H9 (cell line): ENCODE measurements at regions not wholly inside any gene's neighbourhood (a gene's known extent, or its start where the extent isn't known, plus 50 kb on each side); places are given as distances from the start of the nearest gene placed in this dataset.

Experiments used
- DNase-seq: peaks from one replicate; pipeline ENCODE4 v3.0.0-alpha.2; 2017
- H2AFZ ChIP-seq: one replicate; pipeline ENCODE4 v1.6.1; 2013; ENCODE audit warnings: mild to moderate bottlenecking, low read length, control low read depth, moderate library complexity
- H2AK5ac ChIP-seq: 2 replicates; pipeline ENCODE4 v1.6.1; 2013; ENCODE audit warnings: low read length, control low read depth, mixed read lengths; ENCODE audit not compliant: insufficient read length
- H2BK120ac ChIP-seq: one replicate; pipeline ENCODE4 v1.6.1; 2013; ENCODE audit warnings: low read depth, mild to moderate bottlenecking, low read length, control low read depth, inconsistent platforms; ENCODE audit not compliant: poor library complexity, severe bottlenecking
- H2BK12ac ChIP-seq: 2 replicates; pipeline ENCODE4 v1.6.1; 2013; ENCODE audit warnings: low read length, control low read depth, mixed read lengths, low read depth; ENCODE audit not compliant: insufficient read length
- H2BK15ac ChIP-seq: 2 replicates; pipeline ENCODE4 v1.6.1; 2013; ENCODE audit warnings: low read depth, low read length, control low read depth
- H2BK20ac ChIP-seq: one replicate; pipeline ENCODE4 v1.6.1; 2013; ENCODE audit warnings: low read depth, mild to moderate bottlenecking, low read length, control low read depth, inconsistent platforms; ENCODE audit not compliant: poor library complexity, severe bottlenecking
- H2BK5ac ChIP-seq: 2 replicates; pipeline ENCODE4 v1.6.1; 2013; ENCODE audit warnings: low read length, control low read depth, mixed read lengths; ENCODE audit not compliant: insufficient read length
- H3K14ac ChIP-seq: 2 replicates; pipeline ENCODE4 v1.6.1; 2013; ENCODE audit warnings: low read length, control low read depth; ENCODE audit not compliant: insufficient read depth
- H3K18ac ChIP-seq: 2 replicates; pipeline ENCODE4 v1.6.1; 2013; ENCODE audit warnings: low read depth, mild to moderate bottlenecking, mixed read lengths, low read length, control low read depth; ENCODE audit not compliant: insufficient read length
- H3K23ac ChIP-seq: 2 replicates; pipeline ENCODE4 v1.6.1; 2013; ENCODE audit warnings: low read length, control low read depth, mixed read lengths, low read depth; ENCODE audit not compliant: insufficient read length
- H3K23me2 ChIP-seq: 2 replicates; pipeline ENCODE4 v1.6.1; 2013; ENCODE audit warnings: low read depth, mild to moderate bottlenecking, mixed read lengths, low read length, control low read depth; ENCODE audit not compliant: insufficient read length, poor library complexity, severe bottlenecking
- H3K27ac ChIP-seq: 2 replicates; pipeline ENCODE4 v1.5.1; 2013; ENCODE audit warnings: low read length, control low read depth, mixed read lengths, low read depth; ENCODE audit not compliant: insufficient read length
- H3K27me3 ChIP-seq: 2 replicates; pipeline ENCODE4 v1.6.1; 2013; ENCODE audit warnings: low read length, control low read depth, inconsistent platforms; ENCODE audit not compliant: insufficient read depth
- H3K4ac ChIP-seq: 2 replicates; pipeline ENCODE4 v1.6.1; 2013; ENCODE audit warnings: low read depth, mild to moderate bottlenecking, control low read depth, inconsistent platforms, low read length, moderate library complexity
- H3K4me1 ChIP-seq: 2 replicates; pipeline ENCODE4 v1.6.1; 2013; ENCODE audit warnings: low read length, control low read depth, inconsistent platforms; ENCODE audit not compliant: insufficient read depth
- H3K4me2 ChIP-seq: 2 replicates; pipeline ENCODE4 v1.6.1; 2013; ENCODE audit warnings: low read length, control low read depth, mixed read lengths; ENCODE audit not compliant: insufficient read length, insufficient read depth
- H3K56ac ChIP-seq: 2 replicates; pipeline ENCODE4 v1.6.1; 2013; ENCODE audit warnings: low read depth, mild to moderate bottlenecking, mixed read lengths, low read length, control low read depth; ENCODE audit not compliant: insufficient read length
- H3K79me1 ChIP-seq: 2 replicates; pipeline ENCODE4 v1.6.1; 2013; ENCODE audit warnings: low read depth, mild to moderate bottlenecking, moderate library complexity, low read length, control low read depth, inconsistent platforms; ENCODE audit not compliant: insufficient read depth, poor library complexity, severe bottlenecking
- H3K79me2 ChIP-seq: 2 replicates; pipeline ENCODE4 v1.6.1; 2013; ENCODE audit warnings: low read length, control low read depth, inconsistent platforms; ENCODE audit not compliant: insufficient read depth
- H3K9ac ChIP-seq: 2 replicates; pipeline ENCODE4 v1.6.1; 2013; ENCODE audit warnings: low read length, control low read depth, mixed read lengths; ENCODE audit not compliant: insufficient read length; ENCODE audit errors: extremely low read depth
- H3K9me3 ChIP-seq: one replicate; pipeline ENCODE4 v1.6.1; 2013; ENCODE audit warnings: low read depth, low read length, inconsistent platforms; ENCODE audit not compliant: control insufficient read depth
- H3T11ph ChIP-seq: one replicate; pipeline ENCODE4 v1.6.1; 2013; ENCODE audit warnings: mild to moderate bottlenecking, low read length, control low read depth, inconsistent platforms
- H4K20me1 ChIP-seq: one replicate; pipeline ENCODE4 v1.6.1; 2013; ENCODE audit not compliant: control insufficient read depth, insufficient read length, insufficient read depth
- H4K5ac ChIP-seq: 2 replicates; pipeline ENCODE4 v1.6.1; 2013; ENCODE audit warnings: low read depth, mild to moderate bottlenecking, mixed read lengths, low read length, control low read depth; ENCODE audit not compliant: insufficient read length
- H4K8ac ChIP-seq: replicated peaks from 2 replicates; pipeline ENCODE4 v1.6.1; 2013; ENCODE audit warnings: low read length, control low read depth, mixed read lengths, low read depth; ENCODE audit not compliant: insufficient read length
- H4K91ac ChIP-seq: 2 replicates; pipeline ENCODE4 v1.6.1; 2013; ENCODE audit warnings: low read depth, mild to moderate bottlenecking, moderate library complexity, mixed read lengths, low read length, control low read depth; ENCODE audit not compliant: insufficient read length
- H3K27ac Mint-ChIP-seq, 3 experiments: 2 replicates in 2 of 3; 3 replicates in 1 of 3; pipeline ENCODE4 v1.8.0; 2020 to 2021; ENCODE audit warnings: mixed read lengths in 3 of 3, mild to moderate bottlenecking in 1 of 3, moderate library complexity in 1 of 3
- H3K27me3 Mint-ChIP-seq: 2 replicates; pipeline ENCODE4 v1.8.0; 2021; ENCODE audit warnings: low read depth, mild to moderate bottlenecking, moderate library complexity, mixed read lengths
- H3K36me3 Mint-ChIP-seq, 3 experiments: 2 replicates in 2 of 3; 3 replicates in 1 of 3; pipeline ENCODE4 v1.8.0; 2020 to 2021; ENCODE audit warnings: low read depth in 3 of 3, mixed read lengths in 3 of 3; ENCODE audit not compliant: insufficient read depth in 1 of 3
- H3K4me1 Mint-ChIP-seq, 2 experiments: 2 replicates each; pipeline ENCODE4 v1.8.0; 2020; ENCODE audit warnings: mixed read lengths in 2 of 2
- H3K4me3 Mint-ChIP-seq, 2 experiments: 2 replicates in 1 of 2; 3 replicates in 1 of 2; pipeline ENCODE4 v1.8.0; 2020 to 2021; ENCODE audit warnings: mild to moderate bottlenecking in 2 of 2, mixed read lengths in 2 of 2, moderate library complexity in 1 of 2
- H3K9me3 Mint-ChIP-seq, 2 experiments: 2 replicates in 1 of 2; 3 replicates in 1 of 2; pipeline ENCODE4 v1.8.0; 2020; ENCODE audit warnings: mild to moderate bottlenecking in 2 of 2, mixed read lengths in 2 of 2, moderate library complexity in 1 of 2
- WGBS: extraction: QIAGEN DNeasy Blood & Tissue Kit; methylation state at CpG from one replicate; pipeline ENCODE4 v1.1.7; 2013; ENCODE audit warnings: missing lambda C conversion rate, low lambda C conversion rate, mixed read lengths; ENCODE audit not compliant: insufficient read length; ENCODE audit errors: extremely low coverage; 5-methylcytosine and 5-hydroxymethylcytosine counted together
- TF ChIP-seq, protein P1 (sequence below): fragments of 200-600 bp; sonication (generic); conservative IDR thresholded peaks from 3 replicates; pipeline ENCODE4 v1.8.0; 2021; ENCODE audit warnings: antibody characterized with exemption, mild to moderate bottlenecking

DNA sequence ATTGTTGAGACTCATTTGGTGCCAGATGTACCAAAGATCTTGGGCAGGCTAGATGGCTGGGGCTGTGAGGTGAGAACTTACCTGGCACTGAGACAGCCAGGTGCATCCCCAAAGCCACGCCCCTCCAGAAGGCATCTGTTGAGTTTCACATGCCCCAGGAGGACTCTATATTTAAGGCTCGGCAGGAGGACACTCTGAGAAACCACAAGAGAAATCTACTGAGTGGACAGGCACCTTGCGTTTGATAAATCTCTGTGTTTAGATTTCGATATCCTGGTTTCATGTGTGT, 197.9 kb upstream of the ZNF536 start:
- Histone ChIP-seq H3K4ac (no peak overlapping the region), H4K20me1 (no peaks in the 10 kb centered on the region), H2BK12ac (no peak overlapping the region), H3K56ac (no peak overlapping the region), H3K79me2 (no peaks in the 10 kb centered on the region), H2BK5ac (no peak overlapping the region), H2AFZ (no peak overlapping the region), H3K9ac (no peak overlapping the region), H2BK120ac (no peak overlapping the region), H2BK20ac (no peak overlapping the region), H3K23ac (no peak overlapping the region), H3K9me3 (no peaks in the 10 kb centered on the region), H2AK5ac (no peak overlapping the region), H3K23me2 (no peaks in the 10 kb centered on the region), H3K4me1 (no peaks in the 10 kb centered on the region), H4K8ac (no peak overlapping the region), H3T11ph (no peak overlapping the region), H3K4me2 (no peak overlapping the region), H3K27me3 (no peaks in the 10 kb centered on the region), H3K14ac (no peak overlapping the region), H2BK15ac (no peak overlapping the region), H4K91ac (no peak overlapping the region), H3K18ac (no peak overlapping the region), H3K79me1 (no peaks in the 10 kb centered on the region), H4K5ac (no peak overlapping the region), H3K27ac (no peak overlapping the region)
- no peak for DNase-seq
- H3K9me3 Mint-ChIP-seq, result peaks cover 5 to 7% of the 10 kb centered on the region in 2 experiments
- H3K4me1 Mint-ChIP-seq, result peaks cover 13 to 15% of the 10 kb centered on the region in 2 experiments
- H3K27ac Mint-ChIP-seq, result no peak overlapping the region
- no CpG with 5 or more reads among the region's 4 CpGs for WGBS
- peaks cover 7% of the 10 kb centered on the region for H3K27me3 Mint-ChIP-seq
- no peak overlapping the region for H3K4me3 Mint-ChIP-seq
- TF ChIP-seq, protein P1, sequence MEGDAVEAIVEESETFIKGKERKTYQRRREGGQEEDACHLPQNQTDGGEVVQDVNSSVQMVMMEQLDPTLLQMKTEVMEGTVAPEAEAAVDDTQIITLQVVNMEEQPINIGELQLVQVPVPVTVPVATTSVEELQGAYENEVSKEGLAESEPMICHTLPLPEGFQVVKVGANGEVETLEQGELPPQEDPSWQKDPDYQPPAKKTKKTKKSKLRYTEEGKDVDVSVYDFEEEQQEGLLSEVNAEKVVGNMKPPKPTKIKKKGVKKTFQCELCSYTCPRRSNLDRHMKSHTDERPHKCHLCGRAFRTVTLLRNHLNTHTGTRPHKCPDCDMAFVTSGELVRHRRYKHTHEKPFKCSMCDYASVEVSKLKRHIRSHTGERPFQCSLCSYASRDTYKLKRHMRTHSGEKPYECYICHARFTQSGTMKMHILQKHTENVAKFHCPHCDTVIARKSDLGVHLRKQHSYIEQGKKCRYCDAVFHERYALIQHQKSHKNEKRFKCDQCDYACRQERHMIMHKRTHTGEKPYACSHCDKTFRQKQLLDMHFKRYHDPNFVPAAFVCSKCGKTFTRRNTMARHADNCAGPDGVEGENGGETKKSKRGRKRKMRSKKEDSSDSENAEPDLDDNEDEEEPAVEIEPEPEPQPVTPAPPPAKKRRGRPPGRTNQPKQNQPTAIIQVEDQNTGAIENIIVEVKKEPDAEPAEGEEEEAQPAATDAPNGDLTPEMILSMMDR, result no peak
- peaks cover under 1 to 8% (median 3%) of the 10 kb centered on the region in 3 experiments; a peak in 5 of 7 replicates for H3K36me3 Mint-ChIP-seq
